Activated T-cell treated with anti-CD3 and anti-CD28 coated beads, Interleukin-2, amount 50 U/mL, for 48 hours (primary cell): ENCODE measurements at regions not wholly inside any gene's neighbourhood (a gene's known extent, or its start where the extent isn't known, plus 50 kb on each side); places are given as distances from the start of the nearest gene placed in this dataset.
"Not testable (repeated sequence)": the region's sequence is repeated elsewhere in the genome, so short reads cannot be mapped to it uniquely, and the experiment has no call there.

Experiments used
- DNase-seq, 2 experiments: peaks; one replicate each; pipeline ENCODE4 v3.0.0-alpha.2; 2020

DNA sequence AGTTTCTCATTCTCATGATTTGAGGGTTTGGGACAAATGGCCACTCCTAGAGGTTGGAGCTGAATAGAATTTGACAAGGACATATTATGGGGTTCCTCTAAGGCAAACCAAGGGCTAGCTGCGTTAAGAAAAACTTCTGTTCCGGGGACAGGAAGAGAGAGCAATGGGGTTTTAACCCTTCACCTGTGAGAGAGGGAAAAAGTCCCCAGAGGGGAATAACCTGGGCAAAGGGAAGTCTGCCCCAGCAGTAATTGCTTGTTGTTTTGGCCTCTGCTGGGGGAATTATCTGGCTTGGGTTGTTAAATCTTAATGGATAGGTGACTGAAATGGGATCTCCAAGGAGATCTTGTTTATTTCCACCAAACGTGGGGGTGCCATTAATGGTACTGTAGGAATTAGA, 110.1 kb upstream of the MOCS2 start:
- no peak for DNase-seq

DNA sequence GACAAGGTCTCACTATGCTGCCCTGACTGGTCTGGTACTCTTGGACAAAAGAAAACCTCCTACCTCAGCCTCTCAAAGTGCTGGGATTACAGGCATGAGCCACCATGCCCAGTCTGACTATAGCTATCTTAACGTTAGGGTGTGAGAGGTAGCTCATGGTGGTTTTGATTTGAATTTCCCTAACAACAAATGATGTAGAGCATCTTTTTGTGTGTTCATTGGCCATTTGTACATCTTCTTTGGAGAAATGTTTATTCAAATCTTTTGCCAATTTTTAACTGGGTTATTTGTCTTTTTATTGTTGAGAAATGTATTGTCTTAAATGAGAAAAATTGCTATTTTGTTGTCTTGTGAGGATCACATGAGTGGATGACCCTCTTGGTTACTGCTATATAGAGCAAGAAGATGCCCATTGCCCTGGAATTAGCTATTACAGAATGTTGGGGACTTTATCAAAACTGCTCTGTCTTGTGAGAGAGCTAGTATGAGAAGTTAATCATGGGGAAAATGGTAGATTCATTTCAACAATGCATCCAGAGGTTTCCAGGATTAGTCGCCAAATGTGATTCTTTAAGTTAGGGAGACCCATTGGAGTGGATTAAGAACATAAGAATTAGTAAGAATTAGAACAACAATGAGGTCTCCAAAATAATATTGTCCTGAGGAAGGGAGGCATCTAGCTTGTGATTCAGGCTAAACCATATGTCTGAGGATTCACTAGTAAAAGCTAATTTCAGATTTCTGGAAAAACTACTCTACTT, 124.3 kb upstream of the MOCS2 start:
- no peak for DNase-seq

DNA sequence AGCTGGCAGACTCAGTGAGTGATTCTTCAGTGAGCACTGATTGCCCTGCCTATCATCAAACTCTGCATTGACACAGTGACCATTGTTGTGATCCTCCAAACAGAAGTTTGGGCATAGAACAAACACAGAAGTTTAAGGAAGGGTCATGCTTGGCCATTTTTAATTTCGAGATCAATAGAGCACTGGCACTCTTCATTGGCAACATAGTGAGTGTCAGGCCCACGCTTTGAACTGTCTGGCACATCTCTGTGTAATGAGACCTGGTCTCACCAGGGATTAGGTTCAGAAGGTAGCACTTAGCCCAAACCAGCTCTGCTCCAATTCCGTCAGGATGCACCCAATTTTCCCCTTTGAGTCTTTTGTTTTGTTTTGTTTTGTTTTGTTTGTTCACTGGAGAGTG, 127.1 kb upstream of the MOCS2 start:
- no peak for DNase-seq

DNA sequence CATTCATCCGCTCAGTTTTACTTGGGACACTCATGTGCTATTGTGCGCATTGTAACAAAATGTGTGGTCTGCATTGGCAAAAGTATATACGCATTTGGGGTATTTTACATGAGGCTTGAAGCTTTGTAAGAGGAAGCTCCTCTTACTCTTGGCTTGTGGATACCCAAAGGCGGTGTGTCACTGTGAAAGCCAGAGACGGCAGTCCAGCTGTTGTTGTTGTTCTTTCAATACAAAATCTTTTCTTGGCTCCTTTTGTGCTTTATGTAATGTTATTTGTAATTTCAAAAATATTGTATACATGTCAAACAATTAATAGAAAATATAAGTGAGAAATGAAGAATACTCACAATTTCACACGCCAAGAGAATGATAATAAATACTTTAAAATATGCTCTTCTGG, 128.3 kb upstream of the MOCS2 start:
- DNase-seq, result no peak

DNA sequence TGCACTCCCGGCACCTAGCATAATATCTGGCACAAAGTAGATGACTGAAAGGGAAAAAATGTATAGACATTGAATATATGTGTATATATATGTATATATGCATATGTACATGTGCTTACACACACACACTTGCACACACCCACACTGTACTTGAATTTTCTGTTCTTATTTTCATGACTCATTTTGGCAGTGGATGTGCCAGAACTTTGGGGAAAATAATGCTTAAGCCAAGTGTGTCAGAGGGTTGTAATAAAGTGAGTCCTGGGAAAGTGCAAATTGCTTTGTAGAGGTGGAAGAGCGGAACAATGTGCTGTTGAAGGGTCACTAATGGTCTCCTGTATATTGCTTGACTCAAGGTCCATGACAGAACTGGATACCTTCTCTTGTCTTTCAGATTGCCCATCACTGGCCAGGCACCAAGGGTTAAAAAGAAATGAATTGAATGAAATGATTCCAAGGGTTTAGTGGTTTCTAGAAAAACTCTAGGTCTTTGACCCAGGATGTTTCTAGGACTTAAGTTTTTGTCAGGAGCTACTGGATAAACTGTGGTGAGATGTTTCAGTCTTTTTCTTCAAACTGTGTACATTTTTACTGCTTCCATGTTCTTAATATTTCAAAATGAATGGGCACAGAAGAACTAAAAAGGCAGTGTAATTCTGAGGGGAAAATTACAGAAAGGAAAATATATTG, 129.9 kb upstream of the MOCS2 start:
- DNase-seq, result no peak

DNA sequence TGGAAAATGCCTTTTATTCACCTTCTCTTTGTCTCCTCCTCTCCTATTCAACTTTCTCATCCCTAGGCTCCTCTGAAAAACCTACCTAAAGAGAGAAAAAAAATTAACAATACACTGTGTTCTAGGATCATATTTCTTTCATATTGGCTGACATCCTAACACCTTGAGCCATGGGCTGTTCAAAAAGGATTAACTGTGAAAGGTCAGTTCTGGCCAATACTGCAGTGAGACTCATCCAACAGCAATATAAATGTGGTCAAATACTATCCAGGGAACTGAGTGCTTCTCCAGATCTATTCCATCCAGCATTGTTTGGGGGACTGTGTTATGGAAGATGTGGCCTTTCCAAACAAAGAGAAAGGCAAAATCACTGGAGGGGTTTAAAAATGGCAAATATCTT, 131.1 kb upstream of the MOCS2 start:
- no peak for DNase-seq

DNA sequence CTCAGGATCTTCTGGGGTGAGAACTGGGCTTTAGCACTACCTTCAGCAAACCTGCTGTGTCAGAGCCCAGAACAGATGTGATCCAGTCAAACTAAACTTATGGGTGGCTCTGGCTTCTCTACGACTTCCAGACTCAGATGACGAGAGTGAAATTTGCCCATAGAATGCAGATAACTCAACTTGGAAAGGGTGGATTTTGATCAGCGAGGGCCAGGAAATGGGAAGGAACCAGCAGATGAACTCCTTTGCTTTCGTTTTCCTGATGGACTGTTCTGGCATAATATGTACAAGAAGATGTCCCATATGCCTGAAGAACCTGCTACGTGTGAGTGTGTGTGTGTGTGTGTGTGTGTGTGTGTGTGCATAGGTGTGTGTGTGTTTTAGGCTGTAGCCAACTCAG, 132.0 kb upstream of the MOCS2 start:
- DNase-seq, result no peak

DNA sequence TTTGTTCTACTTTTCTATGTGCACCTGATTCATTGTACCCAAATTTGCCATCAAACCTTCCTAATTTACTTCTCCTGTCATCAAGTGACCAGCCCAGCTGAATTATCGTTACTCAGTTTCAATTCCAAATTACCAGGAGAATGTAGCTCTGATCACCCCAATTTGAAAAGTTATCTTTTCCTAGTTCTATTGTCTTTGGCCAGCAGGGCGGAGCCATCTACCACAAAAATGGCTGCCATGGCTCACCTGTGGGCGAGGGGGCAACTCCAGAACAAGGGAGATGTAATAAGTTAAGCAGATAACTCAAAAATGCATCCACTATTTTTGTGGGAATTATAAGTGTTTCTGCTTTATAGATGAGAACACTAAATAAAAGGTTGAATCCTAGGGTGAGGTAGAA, 133.8 kb upstream of the MOCS2 start:
- no peak for DNase-seq

DNA sequence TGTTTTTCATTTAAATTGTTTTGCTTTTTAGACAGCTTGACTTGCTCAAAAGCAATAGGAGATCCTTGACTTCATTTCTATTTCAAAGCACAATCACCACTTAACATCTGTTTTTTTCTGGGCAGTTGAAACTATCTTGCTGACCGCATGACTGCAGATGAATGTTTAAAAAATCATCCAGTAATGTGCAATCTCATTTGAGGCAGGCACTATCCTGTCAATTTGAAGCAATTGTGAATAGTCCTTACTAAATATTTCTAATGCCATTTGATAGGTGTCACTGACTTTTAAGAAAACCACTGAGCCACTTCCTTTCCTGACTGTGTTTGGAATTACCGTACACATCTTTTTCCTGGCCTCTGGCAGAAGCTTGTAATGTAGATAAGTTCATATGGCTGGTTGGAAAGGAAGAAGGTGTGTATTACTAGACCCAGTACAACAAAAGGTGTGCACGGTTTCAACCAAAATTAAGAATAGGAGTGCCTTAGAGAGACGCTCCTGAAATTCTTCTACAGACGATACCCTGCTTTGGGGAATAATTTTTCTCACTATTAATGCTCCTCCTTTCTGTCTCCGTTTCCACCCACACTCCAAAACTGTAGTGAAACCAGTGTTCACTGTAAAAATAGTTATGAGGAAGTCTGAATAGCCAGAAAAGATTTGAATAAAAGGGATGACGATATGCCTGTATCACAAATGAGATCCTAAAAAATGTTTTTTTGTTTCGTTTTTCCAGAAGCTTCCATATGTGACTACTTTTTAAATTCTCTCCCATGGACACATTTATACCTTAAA, 136.7 kb upstream of the MOCS2 start:
- no peak for DNase-seq

DNA sequence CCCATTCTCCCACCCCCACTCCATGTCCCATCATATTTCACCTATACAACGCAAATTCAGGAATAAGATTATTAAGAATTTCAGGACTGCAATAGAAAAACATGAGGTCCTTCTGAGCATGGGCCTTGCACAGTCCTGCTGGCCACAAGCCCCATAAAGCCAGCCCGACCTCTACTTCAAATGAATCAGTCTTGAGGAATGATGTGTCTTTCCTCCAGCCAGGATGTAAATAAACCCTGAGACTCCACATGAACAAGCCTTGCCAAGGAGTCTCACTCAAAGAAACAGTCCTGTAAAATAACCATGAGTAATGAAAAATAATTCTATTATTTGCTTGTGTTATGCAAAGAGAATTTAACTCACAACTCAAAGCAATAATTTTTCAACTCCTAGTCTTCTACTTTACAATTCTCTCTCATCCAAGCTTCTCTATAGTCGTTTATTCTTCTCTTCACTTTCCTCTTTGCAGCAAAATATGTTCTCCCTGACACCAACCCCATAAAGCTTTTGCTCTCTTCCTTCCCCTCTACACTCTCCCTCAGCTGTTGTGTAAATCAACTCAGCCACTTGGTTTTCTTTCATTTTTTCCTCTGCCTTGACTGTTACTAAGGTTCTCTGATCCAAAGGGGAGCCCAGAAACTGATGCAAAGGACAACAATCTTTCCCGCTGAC, 140.1 kb upstream of the MOCS2 start:
- DNase-seq, result no peak

DNA sequence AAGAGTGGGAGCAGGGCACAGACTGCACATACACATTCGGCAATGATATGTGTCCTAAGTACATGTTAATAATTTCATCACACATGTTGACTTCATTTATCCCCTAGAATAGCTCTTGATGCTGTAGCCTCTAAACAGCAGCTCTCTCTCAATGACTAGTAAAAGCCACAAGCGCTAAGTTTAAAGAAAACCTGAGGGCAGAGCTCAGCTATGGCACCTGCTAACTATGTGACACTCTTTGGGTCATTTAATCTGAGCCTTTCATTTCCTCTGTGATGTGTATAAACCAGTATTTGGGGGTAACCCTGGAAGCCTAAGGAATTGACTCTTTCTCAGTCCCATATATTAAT, 140.6 kb upstream of the MOCS2 start:
- no peak for DNase-seq

DNA sequence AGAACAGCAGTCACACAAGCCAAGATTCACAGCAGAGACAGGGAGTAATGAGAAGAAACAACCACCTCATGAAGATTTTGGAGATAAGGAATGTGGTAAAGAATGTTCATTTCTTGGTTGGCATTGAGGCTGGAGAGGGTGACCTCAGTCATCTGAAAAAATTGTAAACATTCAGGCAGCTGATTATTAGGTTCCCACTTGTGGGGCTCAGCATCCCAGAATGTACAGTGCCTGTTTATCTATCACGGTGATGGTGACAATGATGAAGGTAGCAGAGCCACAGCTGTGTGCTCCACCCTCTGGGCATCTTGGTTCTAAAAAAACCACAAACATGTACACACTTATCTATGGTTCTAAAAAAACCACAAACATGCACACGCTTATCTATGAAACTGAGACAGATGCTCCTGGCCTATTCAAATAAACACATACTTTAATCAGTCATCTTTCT, 143.9 kb upstream of the MOCS2 start:
- no peak for DNase-seq

DNA sequence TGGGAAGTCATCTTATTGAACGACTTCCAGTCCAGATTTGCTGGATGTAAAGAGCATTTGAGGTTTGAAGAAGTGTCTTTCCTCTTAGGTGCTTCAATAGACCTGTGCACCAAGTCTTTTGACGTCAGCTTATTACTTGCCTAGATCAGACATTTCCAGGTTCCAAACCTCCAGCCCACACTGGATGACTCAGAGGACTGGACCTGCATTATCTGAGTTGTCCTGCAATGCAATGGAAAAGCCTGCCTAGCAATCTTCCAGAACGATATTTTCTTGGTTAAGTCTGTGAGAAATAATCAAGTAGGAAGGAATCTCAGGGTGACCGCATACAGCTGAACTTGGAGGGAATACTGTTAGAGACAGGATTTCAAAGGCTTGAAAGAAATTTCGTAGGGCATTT, 147.2 kb upstream of the MOCS2 start:
- no peak for DNase-seq

DNA sequence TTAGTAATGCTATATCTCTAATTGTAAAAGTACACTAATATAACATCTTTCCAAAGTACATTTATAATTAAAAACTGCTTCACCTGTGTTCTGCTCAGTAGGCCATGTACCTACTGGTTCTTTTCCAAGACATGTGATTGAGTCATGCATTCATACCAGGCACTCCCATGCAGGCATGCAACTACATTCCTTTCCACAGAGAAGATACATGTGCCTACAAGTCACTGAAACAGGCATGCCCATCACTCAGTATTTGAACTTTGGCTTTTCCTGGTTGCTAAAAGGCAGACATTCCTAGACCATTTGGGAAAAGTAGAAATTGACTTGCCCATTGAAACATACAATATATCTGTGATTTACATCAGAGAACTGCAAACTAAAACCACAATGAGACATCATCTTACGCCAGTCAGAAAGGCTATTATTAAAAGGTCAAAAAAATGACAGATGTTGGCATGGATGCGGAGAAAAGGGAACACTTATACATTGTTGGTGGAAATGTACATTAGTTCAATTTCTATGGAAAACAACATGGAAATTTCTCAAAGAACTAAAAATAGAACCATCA, 148.3 kb upstream of the MOCS2 start:
- DNase-seq, result no peak

DNA sequence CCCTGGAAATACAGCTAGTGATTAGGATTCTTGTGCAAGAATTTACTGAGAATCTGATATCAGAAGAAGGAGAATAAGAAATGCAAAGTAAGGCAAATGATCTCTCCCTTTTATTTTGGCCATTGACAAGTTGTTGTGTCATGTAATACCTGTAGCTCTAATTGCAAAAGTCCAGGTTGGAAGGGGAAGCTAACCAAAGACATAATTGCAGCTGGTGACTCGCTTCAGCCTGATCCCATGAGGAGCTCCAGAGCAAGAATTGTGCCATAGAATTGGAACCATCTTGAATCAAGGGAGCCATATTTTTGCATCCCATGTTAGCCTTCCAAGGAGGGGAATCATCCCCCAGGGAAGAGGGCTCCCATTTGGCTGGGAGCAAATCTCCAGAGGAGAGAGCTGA, 149.6 kb upstream of the MOCS2 start:
- DNase-seq, result no peak

DNA sequence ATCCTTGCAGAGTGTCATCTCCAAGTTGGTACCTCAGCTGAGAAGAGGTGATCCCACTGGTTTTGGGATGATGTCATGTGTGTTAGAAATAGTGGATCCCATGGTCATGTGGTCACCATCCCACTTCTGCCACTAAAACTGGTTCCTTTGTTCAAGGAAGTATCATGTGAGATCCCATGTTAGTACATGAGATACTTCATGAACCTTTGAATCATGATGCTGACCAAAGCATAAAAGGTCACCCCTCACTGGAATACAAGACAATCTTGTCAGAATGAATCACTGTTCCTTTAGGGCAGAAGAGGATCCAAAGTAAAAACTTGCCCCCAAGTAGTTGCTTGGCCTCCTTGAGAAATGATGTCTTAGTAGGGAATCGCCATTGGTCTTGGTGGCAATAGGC, 150.9 kb upstream of the MOCS2 start:
- DNase-seq, result no peak

DNA sequence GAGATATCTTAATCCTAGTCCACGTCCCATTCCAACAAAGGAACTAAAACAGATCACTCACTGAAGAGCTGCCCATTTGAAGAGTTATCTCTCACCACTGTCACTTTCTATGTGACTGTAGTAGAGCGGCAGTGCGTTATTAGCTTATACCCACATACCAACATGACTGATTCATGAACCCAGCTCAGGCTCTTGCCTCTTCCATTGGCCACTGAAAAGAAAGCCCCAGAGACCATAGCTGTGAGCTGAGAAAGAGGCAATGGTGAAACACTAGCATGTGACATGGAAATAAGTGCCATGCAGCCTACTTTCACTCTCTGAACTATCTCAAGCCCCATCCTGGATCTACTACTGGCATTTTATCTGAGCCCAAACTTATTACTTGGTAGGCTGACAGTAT, 151.7 kb upstream of the MOCS2 start:
- DNase-seq, result no peak

DNA sequence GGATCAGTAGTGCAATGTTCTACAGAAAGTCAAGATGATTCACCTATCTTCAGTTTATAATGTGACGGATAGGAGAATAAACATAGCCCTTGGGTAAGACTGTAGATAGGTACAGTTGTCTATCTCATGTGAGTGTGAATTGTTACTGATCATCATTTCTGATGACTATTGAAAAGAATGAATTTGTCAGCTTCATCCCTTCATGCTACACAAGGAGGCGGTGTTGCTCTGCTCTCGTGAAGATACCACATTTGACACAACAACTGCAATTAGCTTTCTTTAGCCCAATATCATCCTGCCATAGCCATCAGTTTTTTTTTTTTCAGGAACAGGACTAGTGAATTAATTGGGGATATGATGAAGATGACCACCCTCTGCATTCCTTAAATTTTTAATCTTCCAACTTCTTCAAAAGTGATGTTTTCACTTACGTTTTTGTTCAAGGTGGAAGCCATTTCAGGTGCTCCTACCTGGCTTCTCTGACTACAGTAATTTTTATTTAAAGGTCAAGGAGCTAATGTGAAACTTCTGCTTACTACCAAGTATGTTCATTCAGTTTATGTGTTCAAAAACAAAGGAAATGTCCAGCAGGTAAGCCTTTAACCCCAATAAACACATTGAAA, 152.9 kb upstream of the MOCS2 start:
- DNase-seq, result no peak

DNA sequence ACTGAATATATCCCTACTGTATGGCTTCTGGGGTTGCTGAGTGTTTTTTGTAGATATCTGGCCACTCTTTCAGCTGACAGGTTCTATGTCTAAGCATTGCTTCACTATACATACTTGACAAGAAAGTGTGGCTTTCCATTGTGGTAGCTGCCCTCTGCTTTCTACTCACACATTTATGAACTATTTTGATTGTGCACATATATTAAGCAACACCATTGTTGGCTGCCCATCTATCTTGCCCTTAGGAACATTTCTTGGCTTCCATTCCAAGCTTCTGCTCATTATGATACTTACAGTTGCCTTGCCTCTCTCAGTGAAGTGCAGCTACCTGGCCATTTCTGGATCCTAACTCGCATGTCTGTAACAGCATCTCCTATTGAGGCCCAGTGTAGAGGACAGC, 153.6 kb upstream of the MOCS2 start:
- no peak for DNase-seq

DNA sequence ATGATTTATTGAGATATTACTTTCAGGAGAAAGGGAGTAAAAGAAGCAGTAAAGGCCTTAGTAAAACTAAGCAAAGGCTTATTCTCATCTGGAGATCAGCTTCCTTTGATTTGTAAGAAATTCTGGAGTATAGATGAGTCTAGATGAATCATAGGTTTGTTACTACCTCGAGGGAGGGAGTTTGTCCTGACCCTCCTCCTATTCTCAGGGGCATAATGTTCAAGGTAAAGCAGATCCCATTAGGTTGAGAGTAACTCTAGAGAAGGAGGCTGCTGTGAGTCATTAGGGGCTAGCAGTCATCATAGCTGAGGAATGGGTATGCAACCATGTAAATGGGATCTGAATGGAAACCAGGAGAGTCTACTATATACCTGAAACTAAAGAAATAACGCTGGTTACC, 155.5 kb upstream of the MOCS2 start:
- no peak for DNase-seq

DNA sequence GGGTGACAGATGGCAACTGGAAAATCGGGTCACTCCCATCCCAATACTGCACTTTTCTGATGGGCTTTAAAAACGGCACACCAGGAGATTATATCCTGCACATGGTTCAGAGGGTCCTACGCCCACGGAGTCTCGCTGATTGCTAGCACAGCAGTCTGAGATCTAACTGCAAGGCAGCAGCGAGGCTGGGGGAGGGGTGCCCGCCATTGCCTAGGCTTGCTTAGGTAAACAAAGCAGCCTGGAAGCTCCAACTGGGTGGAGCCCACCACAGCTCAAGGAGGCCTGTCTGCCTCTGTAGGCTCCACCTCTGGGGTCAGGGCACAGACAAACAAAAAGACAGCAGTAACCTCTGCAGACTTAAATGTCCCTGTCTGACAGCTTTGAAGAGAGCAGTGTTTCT, 158.7 kb upstream of the MOCS2 start:
- DNase-seq, result not testable (repeated sequence)

DNA sequence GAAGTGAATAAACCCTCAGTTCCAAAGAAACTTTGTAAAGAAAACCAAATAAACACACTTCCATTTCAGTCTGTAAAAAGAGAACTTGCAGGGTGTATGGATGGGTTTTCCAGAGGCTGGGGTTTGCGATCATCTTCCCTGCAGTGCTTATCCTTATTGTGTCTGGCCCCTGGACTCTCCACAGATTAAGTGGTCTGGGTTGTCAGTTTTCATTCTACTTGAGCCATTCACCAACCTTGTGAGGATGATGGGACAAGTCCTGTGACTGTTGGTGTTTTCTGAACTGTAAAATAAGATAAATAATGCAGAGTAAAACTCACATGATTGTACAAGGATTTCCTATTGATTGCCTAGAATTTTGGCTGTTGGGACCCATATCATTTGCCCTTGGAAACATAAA, 166.1 kb upstream of the MOCS2 start:
- no peak for DNase-seq

DNA sequence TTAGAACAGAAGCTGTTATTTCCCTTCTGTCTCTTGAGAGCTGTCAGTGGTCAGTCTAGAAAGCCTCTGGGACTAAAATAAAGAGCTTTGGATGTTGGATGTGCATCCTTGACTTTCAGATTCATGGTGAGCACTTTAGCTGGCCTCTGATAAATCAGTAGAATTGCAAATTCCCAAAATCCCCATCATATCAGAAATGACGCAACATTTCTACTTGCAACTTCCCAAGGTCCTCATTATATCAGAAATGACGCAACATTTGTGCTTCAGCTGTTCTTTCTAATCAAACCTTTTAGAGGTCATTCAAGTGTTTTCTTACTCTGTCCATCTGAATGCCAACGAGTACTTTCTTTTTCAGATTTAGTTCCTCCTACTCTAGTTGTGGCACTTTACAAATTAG, 167.3 kb upstream of the MOCS2 start:
- no peak for DNase-seq
